Brain microvascular endothelial cell (primary cell): ENCODE measurements at regions not wholly inside any gene's neighbourhood (a gene's known extent, or its start where the extent isn't known, plus 50 kb on each side); places are given as distances from the start of the nearest gene placed in this dataset.

Experiments used
- DNase-seq: peaks from one replicate; pipeline ENCODE4 v3.0.0-alpha.2; 2020
- H3K27ac ChIP-seq: fragments of 250-450 bp; sonication (Bioruptor Pico); 2 replicates; pipeline ENCODE4 v1.5.1; 2020; ENCODE audit warnings: mild to moderate bottlenecking, moderate library complexity
- H3K27me3 ChIP-seq: fragments of 250-450 bp; sonication (Bioruptor Pico); replicated peaks from 2 replicates; pipeline ENCODE4 v1.5.1; 2020; ENCODE audit warnings: mild to moderate bottlenecking
- H3K36me3 ChIP-seq: fragments of 250-450 bp; sonication (Bioruptor Pico); replicated peaks from 2 replicates; pipeline ENCODE4 v1.5.1; 2020; ENCODE audit warnings: mild to moderate bottlenecking
- H3K4me3 ChIP-seq: 2 replicates; pipeline ENCODE4 v1.5.1; 2011; ENCODE audit warnings: low read depth, mild to moderate bottlenecking, control low read depth, low read length, moderate library complexity
- in situ Hi-C: cut with HindIII; loops from 2 replicates; pipeline ENCODE4 v1.10.0; 2017; ENCODE audit warnings: low sequenced_read_pairs, low pct_ligation_motif_present
- TF ChIP-seq, protein P1 (sequence below): IDR thresholded peaks from 2 replicates; pipeline ENCODE4 v1.5.1; 2011; ENCODE audit warnings: low read depth, mild to moderate bottlenecking, moderate library complexity, low read length, control low read depth, inconsistent platforms; ENCODE audit errors: missing control alignments

GRCh38 chr3:19717736-19718135 lies 216.3 kb downstream of the EFHB start:
- no peak overlapping the region for H3K4me3 ChIP-seq
- no peak overlapping the region for H3K27ac ChIP-seq
- TF ChIP-seq, protein P1, sequence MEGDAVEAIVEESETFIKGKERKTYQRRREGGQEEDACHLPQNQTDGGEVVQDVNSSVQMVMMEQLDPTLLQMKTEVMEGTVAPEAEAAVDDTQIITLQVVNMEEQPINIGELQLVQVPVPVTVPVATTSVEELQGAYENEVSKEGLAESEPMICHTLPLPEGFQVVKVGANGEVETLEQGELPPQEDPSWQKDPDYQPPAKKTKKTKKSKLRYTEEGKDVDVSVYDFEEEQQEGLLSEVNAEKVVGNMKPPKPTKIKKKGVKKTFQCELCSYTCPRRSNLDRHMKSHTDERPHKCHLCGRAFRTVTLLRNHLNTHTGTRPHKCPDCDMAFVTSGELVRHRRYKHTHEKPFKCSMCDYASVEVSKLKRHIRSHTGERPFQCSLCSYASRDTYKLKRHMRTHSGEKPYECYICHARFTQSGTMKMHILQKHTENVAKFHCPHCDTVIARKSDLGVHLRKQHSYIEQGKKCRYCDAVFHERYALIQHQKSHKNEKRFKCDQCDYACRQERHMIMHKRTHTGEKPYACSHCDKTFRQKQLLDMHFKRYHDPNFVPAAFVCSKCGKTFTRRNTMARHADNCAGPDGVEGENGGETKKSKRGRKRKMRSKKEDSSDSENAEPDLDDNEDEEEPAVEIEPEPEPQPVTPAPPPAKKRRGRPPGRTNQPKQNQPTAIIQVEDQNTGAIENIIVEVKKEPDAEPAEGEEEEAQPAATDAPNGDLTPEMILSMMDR, result no peak
- H3K27me3 ChIP-seq, result no peaks in the 10 kb centered on the region
- no peak for DNase-seq
- no peaks in the 10 kb centered on the region for H3K36me3 ChIP-seq
- in situ Hi-C loops, result no loop called here

DNA sequence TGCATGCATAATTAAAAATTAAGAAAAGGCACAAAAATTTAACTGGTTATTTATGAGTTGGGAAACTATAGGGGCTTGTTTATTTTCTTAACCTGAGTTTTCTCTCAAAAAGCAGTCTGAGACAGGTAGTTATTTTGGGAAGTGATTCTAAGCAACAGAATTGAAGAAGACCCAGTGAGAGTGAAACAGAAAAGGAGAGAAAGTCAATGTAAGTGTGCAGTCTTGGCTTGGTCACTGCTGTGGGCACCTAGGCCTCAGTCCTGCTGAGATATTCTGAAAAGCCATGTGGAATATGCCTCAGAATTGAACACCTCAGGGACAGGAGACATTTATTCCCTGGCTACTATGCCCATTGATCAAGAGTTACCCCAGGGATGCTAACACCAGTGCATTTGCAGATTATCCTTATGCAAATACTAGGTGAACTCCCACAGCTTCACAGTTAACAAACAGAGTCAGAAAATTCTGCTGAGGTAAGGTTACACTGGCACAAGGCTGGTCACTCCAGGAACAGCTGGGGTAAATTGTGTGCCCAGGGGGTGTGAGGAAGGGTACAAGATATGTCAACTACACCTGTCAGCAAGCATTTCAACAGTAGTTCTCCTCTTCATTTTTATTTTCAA lies 222.7 kb downstream of the EFHB start:
- DNase-seq, result no peak
- TF ChIP-seq, protein P1, result no peak
- Histone ChIP-seq H3K27ac (no peak overlapping the region), H3K36me3 (no peaks in the 10 kb centered on the region), H3K4me3 (no peak overlapping the region), H3K27me3 (no peaks in the 10 kb centered on the region)
- in situ Hi-C loops, result no loop called here

- no peaks in the 10 kb centered on the region for H3K36me3 ChIP-seq
- H3K27ac ChIP-seq, result no peak overlapping the region
- TF ChIP-seq, protein P1, result no peak
- in situ Hi-C loops, result no loop called here
- no peaks in the 10 kb centered on the region for H3K27me3 ChIP-seq
- H3K4me3 ChIP-seq, result peak overlapping the region; percentile 15
- DNase-seq, result no peak
Measured at GRCh38 chr3:19702416-19703078, 231.5 kb downstream of the EFHB start.

DNA sequence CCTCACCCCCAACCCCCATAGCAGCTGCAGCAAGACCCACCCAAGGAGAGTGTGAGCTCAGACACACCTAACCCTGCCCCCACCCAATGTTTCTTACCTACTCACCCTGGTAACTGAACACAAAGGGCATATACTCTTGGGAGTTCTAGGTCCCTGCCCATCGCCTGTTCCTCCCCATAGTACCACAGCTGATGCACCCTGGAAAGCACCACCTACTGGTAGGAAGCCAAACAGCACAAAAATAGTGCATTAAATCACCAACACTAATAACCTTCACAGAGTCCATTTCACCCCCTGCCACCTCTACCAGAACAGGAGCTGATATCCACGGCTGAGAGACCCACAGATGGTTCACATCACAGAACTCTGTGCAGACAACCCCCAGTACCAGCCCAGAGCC lies 245.2 kb downstream of the EFHB start:
- in situ Hi-C loops, result no loop called here
- DNase-seq, result no peak
- H3K36me3 ChIP-seq, result no peaks in the 10 kb centered on the region
- TF ChIP-seq, protein P1, result no peak
- H3K27me3 ChIP-seq, result no peaks in the 10 kb centered on the region
- no peak overlapping the region for H3K27ac ChIP-seq
- no peak overlapping the region for H3K4me3 ChIP-seq

DNA sequence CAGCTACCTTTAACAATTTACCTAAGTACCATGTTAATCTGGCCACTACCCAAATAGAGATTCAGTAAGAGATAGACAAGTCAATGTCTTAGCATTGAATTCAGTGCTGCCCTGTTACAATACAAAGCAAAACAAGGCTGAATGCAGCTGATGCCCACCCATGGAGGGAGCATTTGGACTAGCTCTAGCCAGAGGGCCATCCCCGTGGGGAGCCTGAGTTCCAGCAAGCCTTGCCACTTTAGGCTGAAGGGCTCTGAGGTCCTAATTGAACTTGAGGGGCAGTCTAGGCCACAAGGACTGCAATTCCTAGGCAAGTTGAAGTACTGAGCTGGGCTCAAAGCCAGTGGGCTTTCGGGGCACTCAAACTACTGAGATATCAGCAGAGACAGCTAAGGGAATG lies 265.9 kb downstream of the EFHB start:
- in situ Hi-C loops, result no loop called here
- TF ChIP-seq, protein P1, result no peak
- no peak for DNase-seq

GRCh38 chr3:19662486-19662885 lies 271.5 kb downstream of the EFHB start:
- H3K27me3 ChIP-seq, result no peaks in the 10 kb centered on the region
- H3K27ac ChIP-seq, result no peak overlapping the region
- H3K36me3 ChIP-seq, result no peaks in the 10 kb centered on the region
- TF ChIP-seq, protein P1, result no peak
- in situ Hi-C loops, result no loop called here
- DNase-seq, result no peak
- no peak overlapping the region for H3K4me3 ChIP-seq

More for the DNA sequence above, 265.9 kb downstream of the EFHB start:
- Histone ChIP-seq H3K4me3 (no peak overlapping the region), H3K36me3 (no peaks in the 10 kb centered on the region), H3K27me3 (no peaks in the 10 kb centered on the region), H3K27ac (no peak overlapping the region)
